HG02885 (cell line): ENCODE measurements at regions not wholly inside any gene's neighbourhood (a gene's known extent, or its start where the extent isn't known, plus 50 kb on each side); places are given as distances from the start of the nearest gene placed in this dataset.

Experiments used
- ATAC-seq: cut with Tn5 transposase; IDR thresholded peaks from one replicate; pipeline ENCODE4 v1.9.1; 2021; ENCODE audit warnings: mild to moderate bottlenecking; ENCODE audit not compliant: unreplicated experiment, poor library complexity

DNA sequence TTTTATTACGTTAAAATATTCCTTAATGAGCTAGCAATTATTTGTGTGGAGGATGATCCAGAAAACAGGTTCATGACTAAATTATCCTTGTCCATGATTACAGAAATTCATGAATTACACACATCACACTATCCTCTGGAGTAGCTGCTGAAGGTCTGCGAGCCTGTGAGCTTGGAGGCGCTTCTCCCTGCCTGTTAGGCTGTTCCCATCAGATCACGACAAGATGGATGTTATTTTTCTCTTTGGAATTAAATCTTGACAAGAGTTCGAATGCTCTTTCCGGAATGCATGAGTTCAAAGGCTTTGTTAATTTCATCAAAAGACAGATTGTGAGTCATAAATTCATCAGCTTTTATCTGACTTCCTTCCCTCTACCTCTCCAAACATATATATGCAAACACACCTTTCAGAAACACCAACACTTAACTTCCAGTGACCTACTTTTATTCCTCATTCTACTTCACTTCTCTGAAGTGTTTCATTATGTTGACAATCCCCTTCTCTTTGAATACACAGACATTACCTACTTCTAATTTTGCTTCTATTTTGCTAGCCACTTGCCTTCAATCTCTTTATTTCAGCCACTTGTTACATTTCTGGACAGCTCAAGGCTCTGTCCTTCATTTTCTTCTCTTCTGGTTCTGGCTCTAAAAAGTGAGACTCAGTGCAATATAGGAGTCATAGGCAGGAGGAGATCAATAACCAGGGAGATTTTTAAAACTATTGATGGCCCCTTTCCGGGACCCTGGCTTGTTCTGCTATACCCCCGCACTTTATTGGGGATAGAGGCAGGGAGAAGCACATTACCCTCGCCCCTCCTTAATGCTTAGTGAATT is 274.6 kb downstream of the BTG1 start:
- no peak for ATAC-seq

DNA sequence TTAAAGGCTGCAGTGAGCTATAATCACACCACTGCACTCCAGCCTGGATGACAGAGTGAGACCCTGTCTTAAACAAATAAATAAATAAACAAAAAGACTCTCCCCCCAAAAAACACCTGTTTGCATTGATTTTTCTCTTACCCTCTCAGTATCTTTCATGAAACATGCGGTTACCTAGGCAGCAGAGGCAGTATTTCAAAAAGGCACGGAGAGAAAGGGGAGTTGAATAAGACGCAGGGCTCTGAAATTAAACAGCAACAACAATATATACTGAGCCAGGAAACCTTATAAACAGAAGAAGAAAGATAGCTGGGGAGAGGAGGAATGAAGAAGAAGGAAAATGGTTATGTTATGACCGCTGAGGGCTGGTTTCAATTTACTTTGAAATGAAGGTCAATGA is 277.6 kb downstream of the BTG1 start:
- ATAC-seq: no peak

DNA sequence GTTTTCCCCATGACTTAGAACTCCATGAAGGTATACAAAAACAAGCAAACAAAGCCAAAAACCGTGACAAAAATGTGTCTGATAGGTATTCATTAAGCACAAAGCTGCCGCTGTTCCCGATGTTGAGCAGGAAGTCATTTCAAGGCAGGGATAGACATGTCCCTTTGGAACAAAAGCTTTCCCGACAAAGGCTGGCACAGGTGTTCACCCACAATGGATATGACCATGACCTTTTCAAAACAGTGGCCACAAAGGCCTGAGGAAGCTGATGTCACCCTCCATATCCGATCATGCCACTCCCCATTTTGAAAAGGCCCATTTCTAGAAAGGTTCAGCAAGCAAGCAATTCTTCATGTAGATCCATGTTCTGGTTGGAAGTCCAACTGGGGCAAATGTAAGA is 279.1 kb downstream of the BTG1 start:
- ATAC-seq: no peak

DNA sequence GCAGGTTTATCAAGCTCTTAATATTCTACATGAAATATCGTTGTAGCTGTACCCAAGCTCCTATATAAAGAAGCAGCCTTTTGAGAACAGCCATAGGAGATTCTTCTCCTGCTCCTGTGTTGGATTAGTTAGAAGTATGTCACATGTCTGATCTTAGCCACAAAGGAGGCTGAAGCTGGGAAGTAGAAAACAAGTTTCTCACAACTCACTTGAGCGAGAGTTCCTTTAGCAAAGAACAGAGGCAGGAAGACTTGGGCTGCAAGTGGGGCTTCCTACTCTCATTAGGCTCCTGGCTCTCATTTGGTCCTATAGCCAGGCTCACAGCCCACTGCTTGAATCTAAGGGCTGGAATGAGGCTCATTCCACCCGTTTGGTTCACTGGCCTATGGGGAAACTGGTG is 281.9 kb downstream of the BTG1 start:
- ATAC-seq: no peak

DNA sequence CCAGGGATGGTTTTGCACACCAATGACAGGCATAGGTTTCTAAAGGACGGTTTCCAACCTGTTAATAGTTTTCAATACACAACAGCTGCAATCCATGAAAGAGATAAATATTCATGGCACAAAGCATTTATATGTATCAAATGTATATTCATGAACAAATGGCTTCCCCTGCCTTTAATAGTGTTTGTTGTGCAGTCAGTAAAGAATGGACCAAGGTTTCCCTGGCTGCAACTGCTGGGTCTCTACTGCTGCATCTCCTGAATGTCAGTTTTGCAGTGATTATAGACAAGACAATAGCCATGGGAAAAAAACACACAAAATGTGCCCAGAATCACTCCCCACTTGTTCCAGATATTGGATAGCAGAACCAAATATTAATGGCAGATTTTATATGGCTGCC is 284.1 kb downstream of the BTG1 start:
- ATAC-seq: no peak

DNA sequence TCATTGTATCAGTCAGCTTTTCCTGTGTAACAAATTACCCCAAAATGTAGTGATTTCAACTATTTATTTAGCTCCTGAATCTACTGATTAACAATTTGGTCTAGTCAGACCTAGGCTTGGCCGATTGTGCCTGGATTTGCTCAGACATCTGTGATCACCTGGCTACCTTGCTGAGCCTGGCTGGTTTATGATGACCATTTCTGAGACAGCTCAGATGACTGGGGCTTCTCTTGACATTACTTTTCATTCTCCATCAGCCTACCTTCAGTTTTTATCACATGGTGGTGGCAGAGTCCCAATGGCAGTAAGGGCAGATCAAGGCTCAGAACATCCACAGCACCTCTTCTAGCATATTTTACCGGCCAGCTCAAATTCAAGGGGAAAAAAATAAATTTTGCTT is 286.3 kb downstream of the BTG1 start:
- ATAC-seq: no peak

DNA sequence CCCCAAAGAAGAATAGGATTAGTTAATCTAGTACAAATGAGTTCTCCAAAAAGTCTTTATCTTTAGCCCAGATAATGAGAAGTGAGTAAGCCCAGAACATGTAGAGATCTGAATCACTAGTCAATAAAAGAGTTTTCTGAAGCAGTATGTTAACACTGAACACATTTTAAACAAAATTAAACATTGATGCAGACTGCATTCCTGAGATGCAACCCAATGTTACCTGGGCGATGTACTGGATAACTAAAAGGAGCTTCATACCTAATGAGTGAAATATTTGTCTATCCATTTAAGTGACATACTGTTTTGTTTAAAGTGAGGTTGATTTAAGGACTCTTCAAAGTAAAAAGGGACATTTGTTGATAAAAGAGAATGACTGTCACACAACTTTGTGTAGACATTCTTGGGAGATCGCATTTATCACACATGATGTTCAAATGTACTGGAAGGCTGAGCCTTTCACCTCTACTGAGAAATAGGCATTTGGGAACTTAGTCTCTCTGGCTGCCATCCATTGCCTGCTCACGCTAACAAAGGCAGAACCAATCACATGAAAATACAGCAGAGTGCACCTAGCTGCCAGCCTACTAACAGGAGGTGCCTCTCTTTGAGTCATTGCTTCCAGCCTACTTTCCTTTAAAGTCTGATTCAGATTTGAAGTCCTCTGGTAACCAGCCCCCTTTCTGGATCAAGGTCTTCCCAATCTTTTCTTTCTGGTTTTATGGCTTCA is 287.7 kb downstream of the BTG1 start:
- ATAC-seq: no peak

DNA sequence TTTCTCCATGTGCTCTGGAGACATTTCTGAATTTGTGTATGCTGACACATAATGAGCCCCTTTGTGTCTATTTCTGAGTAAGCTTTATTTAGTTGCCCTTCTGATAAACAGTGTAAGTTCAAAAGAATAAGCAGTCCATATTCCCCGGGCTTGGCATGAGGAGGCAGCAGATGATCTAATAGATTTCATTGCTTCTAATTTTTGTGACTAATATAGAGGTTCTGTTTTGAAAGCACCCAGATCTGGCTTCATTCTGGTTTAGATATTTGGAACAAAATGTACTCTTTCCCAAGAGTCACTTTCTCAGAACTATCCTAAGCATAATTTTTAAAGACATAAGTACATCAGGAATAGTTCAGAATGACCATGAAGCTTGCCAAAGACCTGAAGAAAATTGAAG is 290.9 kb downstream of the BTG1 start:
- ATAC-seq: no peak

DNA sequence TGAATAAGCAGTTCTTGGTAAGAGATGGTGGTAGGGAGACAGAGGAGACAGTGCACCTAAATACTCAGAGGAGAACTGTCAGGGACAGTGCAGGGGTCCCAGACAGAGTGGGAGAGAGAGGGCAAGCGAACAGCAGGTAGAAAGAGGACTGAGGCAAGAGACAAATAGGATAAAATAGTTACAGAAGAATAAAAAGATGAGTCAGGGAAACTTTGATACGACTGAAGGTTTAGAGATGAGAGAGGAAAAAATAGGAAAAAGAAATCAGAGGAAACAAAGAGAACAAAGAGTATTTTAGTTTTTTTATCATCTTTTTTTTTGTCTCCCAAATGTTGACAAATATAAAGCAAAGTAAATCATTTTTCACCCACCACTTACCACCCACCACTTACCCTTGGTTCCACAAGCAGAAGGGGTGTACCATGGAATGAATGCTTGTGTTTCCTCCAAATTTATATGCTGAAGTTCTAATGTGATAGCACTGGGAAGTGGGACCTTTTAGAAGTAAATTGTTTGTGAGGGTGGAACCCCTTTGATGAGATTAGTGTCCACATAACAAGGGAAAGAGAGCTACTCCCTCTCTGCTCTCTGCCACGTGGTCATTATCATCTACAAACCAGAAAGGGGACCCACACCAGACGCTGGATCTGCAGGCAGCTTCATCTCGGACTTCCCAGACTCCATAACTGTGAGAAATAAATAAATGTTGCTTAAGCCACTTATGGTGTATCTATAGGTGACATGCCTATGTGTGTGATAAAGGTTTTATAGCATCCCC is 292.1 kb downstream of the BTG1 start:
- ATAC-seq: no peak

DNA sequence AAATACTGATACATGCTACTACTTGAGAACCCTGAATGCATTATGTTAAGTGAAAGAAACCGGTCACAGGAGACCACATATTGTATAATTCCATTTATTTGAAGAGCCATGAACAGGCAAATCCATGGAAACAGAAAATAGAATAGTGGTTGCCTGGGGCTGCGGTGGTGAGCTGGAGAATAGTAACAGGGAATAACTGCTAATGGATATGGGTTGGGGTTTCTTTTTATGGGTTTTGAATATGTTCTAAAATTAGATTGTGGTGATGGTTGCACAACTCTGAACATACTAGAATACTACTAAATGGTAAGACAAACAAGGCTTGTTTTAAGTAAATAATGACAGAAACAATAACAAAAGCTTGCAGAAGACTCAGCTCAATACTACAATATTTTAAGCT is 293.0 kb downstream of the BTG1 start:
- ATAC-seq: no peak

DNA sequence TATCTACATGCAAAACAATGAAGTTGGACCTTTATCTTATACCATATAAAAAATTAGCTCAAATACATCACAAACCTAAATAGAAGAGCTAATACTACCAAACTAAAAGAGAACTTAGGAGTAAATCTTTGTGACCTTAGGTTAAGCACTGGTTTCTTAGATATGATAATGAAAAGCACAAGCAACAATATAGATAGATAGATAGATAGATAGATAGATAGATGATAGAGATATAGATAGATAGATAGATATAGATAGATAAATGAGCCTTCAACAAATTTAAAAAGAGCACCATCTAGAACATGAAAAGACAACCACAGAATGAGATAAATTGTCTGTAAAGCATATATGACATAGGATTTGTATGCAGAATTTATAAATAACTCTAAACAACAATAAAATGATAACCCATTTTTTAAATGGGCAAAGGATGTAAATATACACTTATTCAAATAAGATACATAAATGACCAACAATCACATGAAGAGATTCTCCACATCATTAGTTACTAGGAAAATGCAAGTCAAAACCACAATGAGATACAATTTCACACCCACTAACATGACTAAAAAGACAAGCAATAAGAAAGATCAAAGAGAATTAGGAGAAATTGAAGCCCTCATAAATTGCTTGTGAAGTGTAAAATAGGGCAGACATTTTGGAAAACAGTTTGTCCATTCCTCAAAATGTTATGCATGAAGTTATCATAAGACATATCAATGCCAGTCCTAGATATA is 293.7 kb downstream of the BTG1 start:
- no peak for ATAC-seq

DNA sequence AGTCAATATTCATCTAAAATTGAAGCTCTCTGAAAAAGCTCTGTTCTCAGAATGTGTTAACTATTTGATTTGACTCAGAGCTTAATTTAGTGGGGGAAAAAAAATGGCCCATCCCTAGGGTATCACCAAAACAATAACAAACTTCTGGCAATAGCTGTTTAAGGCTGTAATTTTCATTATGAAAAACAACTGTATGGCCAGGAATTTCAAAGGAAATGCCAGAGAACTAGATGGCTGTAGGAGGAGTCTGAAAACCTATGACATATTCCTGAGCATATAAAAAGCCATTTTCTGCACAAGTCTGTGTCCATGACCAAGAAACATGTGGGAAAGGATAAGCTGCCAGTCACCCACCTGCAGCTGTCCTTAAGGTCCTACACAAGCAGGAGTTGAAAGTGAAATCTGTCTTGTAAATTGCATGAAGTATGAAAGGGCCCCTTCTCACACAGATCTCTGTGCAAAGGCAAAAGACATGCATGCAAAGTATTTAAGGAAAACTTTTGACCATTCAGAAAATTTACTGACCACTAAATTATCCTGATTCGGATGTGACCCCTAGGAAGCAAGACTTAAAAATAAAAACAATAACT is 299.1 kb downstream of the BTG1 start:
- ATAC-seq: no peak

DNA sequence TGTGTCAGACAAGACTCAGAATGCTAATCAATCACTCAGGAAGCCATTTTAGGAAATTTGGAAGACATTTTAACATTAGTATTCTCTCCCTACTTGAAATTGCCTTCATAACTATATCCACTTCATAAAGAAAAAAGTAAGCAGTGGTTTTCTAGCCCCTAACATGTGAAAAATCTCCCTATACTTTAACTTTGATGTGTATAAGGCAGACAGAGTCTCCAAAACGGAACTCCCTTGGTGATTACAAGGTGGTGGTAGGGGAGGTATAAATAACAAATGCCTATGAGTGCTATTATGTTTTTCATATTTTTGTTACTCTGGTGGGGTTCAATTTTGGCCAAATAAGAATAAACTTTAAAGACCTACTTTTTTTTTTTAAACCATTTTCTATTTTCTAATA is 300.3 kb downstream of the BTG1 start:
- ATAC-seq: no peak

DNA sequence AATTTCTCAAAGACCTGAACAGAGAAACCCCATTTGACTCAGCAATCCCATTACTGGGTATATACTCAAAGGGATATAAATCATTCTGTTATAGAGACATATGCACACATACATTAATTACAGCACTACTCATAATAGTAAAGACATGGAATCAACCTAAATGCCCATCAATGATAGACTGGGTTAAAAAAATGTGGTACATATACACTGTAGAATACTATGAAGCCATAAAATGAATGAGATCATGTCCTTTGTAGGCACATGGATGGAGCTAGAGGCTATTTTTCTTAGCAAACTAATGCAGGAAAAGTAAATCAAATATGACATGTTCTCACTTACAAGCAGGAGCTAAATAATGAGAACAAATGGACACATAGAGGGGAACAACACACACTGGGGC is 303.8 kb downstream of the BTG1 start:
- no peak for ATAC-seq

DNA sequence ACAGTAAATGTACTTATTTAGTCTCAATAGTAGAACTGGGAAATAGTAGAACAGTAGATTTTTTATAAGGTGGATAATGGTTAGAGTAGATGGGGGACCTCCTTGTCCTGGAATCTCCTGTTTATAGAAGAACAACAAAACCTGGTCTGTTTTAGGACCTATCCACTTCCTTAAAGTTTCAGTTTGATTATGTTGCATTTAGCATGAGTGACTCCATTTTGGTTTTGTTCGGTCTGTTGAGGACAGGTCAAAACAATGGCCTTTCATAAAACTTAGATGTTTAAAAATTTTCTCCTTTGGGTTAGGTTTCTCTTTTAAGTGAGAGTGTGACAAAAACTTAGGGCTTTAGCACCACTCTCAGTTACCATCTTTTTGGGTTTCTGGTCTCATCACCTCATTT is 308.9 kb downstream of the BTG1 start:
- ATAC-seq: no peak

DNA sequence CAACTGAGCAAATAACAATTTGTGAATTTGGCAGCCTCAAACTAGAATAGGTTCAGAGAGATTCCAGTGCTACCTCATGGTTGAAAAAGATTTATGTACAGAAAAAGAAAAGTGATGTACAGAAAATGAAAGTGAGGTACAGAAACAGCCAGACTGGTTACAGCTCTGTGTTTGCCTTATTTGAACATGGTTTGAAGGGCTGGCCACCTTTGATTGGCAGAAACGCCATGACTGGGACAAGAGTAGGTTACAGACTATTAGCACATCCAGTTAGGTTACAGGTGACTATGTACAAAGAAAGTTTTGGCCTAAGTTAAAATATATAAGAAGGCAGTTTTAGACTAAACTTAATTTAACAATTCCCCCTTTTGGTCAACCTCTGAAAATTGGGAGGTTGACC is 309.4 kb downstream of the BTG1 start:
- ATAC-seq: no peak

DNA sequence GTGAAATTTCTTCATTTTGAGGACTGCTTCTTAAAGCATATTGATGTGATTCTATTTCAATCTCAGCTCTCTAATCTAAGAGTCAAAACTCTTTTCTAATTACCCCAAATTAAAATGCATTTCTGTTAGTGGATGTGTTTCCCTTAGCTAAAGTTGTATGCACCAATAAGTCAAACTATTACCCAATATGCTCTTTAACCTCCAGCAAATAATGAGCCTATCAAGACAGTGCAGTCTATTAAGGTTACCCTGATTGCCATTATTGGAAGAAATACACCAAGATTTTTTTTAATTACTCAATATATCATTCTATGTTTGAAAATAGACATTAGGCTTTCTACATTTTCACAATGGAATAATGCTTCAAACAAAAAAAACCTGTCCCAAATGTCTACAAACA is 310.0 kb downstream of the BTG1 start:
- no peak for ATAC-seq

DNA sequence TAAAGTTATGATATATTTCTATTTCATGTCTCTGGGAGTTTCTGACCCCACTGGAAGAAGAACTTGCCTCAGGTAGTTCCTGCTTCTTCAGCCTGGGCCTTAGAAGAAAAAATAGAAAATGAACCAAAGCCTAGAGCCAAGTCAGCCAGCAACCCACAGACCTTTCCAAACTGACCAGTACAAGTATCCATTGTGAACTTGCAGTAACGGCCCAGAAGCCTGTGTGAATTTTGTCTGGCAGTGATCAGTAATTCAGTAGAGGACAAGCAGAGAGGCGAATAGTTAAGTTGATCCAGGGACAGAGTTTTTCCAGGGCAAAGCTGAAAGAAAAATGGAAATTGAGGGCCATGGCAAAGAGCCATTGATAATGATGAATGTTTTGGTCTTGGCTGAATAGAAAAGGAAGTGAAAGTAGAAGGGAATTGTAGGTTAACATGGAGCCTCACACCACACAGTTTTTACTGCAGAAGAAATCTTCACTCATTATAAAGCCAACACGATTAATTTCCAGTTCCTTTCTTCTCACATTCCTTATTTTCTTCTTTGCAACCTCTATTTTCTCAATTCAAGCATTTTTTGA is 311.8 kb downstream of the BTG1 start:
- peak; percentile 68 for ATAC-seq

DNA sequence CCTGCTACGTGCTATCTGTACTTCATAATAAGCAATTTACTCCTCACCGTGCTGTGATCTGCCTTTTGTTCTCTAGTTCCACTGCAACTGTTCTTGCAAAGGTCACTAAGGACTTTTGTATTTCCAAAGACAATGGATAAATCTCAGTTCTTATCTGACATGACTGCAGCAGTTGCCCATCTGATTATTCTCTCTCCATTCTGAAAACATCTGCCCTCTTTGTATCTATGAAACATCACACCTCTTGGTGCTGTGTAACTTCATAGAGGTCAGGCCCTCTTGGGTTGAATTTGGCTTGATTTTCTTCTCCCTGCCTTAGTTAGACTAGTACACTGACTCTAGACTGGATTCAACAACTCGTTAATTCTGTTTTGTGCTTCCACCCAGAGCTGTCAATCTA is 319.6 kb downstream of the BTG1 start:
- ATAC-seq: no peak

DNA sequence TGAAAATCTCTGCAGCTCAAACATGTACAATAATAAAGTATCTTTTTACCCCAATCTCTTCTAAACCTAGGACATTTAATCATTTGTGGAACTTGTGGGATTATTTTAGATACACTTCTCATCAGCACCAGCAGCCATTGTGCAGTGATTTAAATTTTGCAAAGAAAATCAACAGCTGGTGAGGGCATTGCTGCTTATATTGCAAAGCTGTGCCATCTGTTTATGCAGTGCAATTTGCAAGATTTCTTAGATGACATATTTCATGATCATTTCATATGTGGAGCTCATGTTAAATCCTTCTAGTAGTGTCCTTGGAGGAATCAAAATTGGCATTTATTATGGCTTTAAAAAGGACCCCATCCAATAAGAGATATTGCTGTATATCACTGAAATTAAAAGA is 320.7 kb downstream of the BTG1 start:
- no peak for ATAC-seq
